ENCODE measurements at regions not wholly inside any gene's neighbourhood (a gene's known extent, or its start where the extent isn't known, plus 50 kb on each side); places are given as distances from the start of the nearest gene placed in this dataset.

- WGBS, 5 donors, result 58 to 80% (median 72%) methylated on average over 3 of the region's 3 CpGs
- intact Hi-C loops (cut with DNase I; ENCODE audit: low total_unique reads), result no loop called here
Measured at GRCh38 chr2:200052627-200053026, 97.2 kb downstream of the MAIP1 start.

DNA sequence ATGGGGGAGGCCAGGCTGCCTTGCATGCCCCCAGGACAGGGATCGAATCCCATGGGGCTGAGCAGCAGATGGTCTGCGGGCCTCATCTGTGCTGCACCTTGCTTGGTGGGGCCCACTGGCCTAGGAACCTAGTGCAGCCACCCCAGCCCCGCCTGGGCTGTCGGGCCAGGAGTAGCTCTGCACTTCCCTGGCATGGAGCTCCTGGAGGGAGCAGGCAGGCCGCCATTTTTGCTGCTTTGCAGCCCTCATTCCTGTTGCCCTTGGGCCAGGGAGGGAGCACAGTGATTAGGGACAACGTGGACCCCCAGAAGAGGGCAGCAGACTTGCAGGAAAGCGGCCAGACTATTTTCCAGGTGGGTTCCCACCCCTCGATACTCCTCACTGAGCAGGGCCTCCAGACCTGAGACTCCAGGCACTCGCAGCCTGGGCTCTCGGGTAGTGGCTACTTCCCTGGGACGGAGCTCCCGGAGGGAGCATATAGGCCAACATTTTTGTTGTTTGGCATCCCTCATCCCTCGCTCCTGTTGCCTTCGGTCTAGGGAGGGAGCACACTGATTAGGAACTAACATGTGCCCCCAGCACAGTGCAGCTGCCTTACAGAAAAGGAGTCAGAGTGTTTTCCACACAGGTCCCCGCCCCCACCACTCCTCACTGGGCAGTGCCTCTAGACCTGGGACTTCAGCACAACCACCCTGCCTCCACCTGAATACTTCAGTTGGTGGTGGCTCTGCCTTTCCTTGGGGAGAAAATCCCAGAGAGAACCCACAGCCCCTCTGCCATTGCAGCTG lies 99.5 kb downstream of the MAIP1 start:
- TF ChIP-seq POLR2A (IDR thresholded peaks at IDR 0.05) (no peak), CTCF (IDR thresholded peaks at IDR 0.05 in 8 of 11, conservative IDR thresholded peaks at IDR 0.05 in 3 of 11) (no peak), POLR2AphosphoS5 (IDR thresholded peaks at IDR 0.05) (no peak)
- 84 to 92% (median 87%) methylated on average over 10 to 15 of the region's 15 CpGs for WGBS, 5 donors
- no peak for DNase-seq
- no peaks in the 10 kb centered on the region for H3K4me1 ChIP-seq
- H3K27me3 ChIP-seq (replicated peaks in 1 of 7), result peaks cover 0 to 11% (median 0%) of the 10 kb centered on the region in 7 donors
- H3K4me3 ChIP-seq, result no peak overlapping the region
- intact Hi-C loops (cut with DNase I; ENCODE audit: low total_unique reads), result no loop called here
- no peaks in the 10 kb centered on the region for H3K36me3 ChIP-seq
- no peak overlapping the region for H3K27ac ChIP-seq
- peaks cover 0 to 10% (median 0%) of the 10 kb centered on the region in 8 donors for H3K9me3 ChIP-seq

More at GRCh38 chr2:200052627-200053026, 97.2 kb downstream of the MAIP1 start:
- H3K36me3 ChIP-seq, result no peaks in the 10 kb centered on the region
- peaks cover 0 to 6% (median 0%) of the 10 kb centered on the region in 8 donors for H3K9me3 ChIP-seq
- TF ChIP-seq CTCF (IDR thresholded peaks at IDR 0.05 in 8 of 11, conservative IDR thresholded peaks at IDR 0.05 in 3 of 11) (no peak), POLR2A (IDR thresholded peaks at IDR 0.05) (no peak), POLR2AphosphoS5 (IDR thresholded peaks at IDR 0.05) (no peak)
- H3K4me3 ChIP-seq, result no peak overlapping the region
- no peak for DNase-seq
- H3K27me3 ChIP-seq (replicated peaks in 1 of 7), result peaks cover 0 to 11% (median 0%) of the 10 kb centered on the region in 7 donors
- H3K4me1 ChIP-seq, result no peaks in the 10 kb centered on the region
- no peak overlapping the region for H3K27ac ChIP-seq

GRCh38 chr2:200056105-200056504 lies 100.7 kb downstream of the MAIP1 start:
- Histone ChIP-seq H3K9me3 (peaks cover 0 to 10% (median 0%) of the 10 kb centered on the region in 8 donors), H3K27ac (no peak overlapping the region), H3K27me3 (replicated peaks in 1 of 7) (peaks cover 0 to 11% (median 0%) of the 10 kb centered on the region in 7 donors), H3K4me3 (no peak overlapping the region), H3K4me1 (no peaks in the 10 kb centered on the region), H3K36me3 (no peaks in the 10 kb centered on the region)
- 45 to 59% (median 50%) methylated on average over 3 of the region's 3 CpGs for WGBS, 5 donors
- TF ChIP-seq POLR2AphosphoS5 (IDR thresholded peaks at IDR 0.05), result no peak
- TF ChIP-seq CTCF (IDR thresholded peaks at IDR 0.05 in 8 of 11, conservative IDR thresholded peaks at IDR 0.05 in 3 of 11), result no peak
- TF ChIP-seq POLR2A (IDR thresholded peaks at IDR 0.05), result no peak
- DNase-seq, result no peak
- intact Hi-C loops (cut with DNase I; ENCODE audit: low total_unique reads), result no loop called here

- Histone ChIP-seq H3K36me3 (no peaks in the 10 kb centered on the region), H3K27ac (no peak overlapping the region), H3K27me3 (replicated peaks in 1 of 7) (no peaks in the 10 kb centered on the region), H3K4me1 (no peaks in the 10 kb centered on the region), H3K9me3 (no peaks in the 10 kb centered on the region), H3K4me3 (no peak overlapping the region)
- DNase-seq, result no peak
- TF ChIP-seq POLR2AphosphoS5 (IDR thresholded peaks at IDR 0.05) (no peak), CTCF (IDR thresholded peaks at IDR 0.05 in 8 of 11, conservative IDR thresholded peaks at IDR 0.05 in 3 of 11) (no peak), POLR2A (IDR thresholded peaks at IDR 0.05) (no peak)
- intact Hi-C loops (cut with DNase I; ENCODE audit: low total_unique reads), result no loop called here
- 62 to 79% (median 72%) methylated on average over 3 of the region's 3 CpGs for WGBS, 5 donors
Measured at GRCh38 chr2:200063155-200063554, 107.8 kb downstream of the MAIP1 start.

All from spleen (tissue), 11 donors.